H9 (cell line): ENCODE measurements at regions not wholly inside any gene's neighbourhood (a gene's known extent, or its start where the extent isn't known, plus 50 kb on each side); places are given as distances from the start of the nearest gene placed in this dataset.

Experiments
- DNase-seq: peaks from one replicate; pipeline ENCODE4 v3.0.0-alpha.2; 2017
- H2AFZ ChIP-seq: one replicate; pipeline ENCODE4 v1.6.1; 2013; ENCODE audit warnings: mild to moderate bottlenecking, low read length, control low read depth, moderate library complexity
- H2AK5ac ChIP-seq: 2 replicates; pipeline ENCODE4 v1.6.1; 2013; ENCODE audit warnings: low read length, control low read depth, mixed read lengths; ENCODE audit not compliant: insufficient read length
- H2BK120ac ChIP-seq: one replicate; pipeline ENCODE4 v1.6.1; 2013; ENCODE audit warnings: low read depth, mild to moderate bottlenecking, low read length, control low read depth, inconsistent platforms; ENCODE audit not compliant: poor library complexity, severe bottlenecking
- H2BK12ac ChIP-seq: 2 replicates; pipeline ENCODE4 v1.6.1; 2013; ENCODE audit warnings: low read length, control low read depth, mixed read lengths, low read depth; ENCODE audit not compliant: insufficient read length
- H2BK15ac ChIP-seq: 2 replicates; pipeline ENCODE4 v1.6.1; 2013; ENCODE audit warnings: low read depth, low read length, control low read depth
- H2BK20ac ChIP-seq: one replicate; pipeline ENCODE4 v1.6.1; 2013; ENCODE audit warnings: low read depth, mild to moderate bottlenecking, low read length, control low read depth, inconsistent platforms; ENCODE audit not compliant: poor library complexity, severe bottlenecking
- H2BK5ac ChIP-seq: 2 replicates; pipeline ENCODE4 v1.6.1; 2013; ENCODE audit warnings: low read length, control low read depth, mixed read lengths; ENCODE audit not compliant: insufficient read length
- H3K14ac ChIP-seq: 2 replicates; pipeline ENCODE4 v1.6.1; 2013; ENCODE audit warnings: low read length, control low read depth; ENCODE audit not compliant: insufficient read depth
- H3K18ac ChIP-seq: 2 replicates; pipeline ENCODE4 v1.6.1; 2013; ENCODE audit warnings: low read depth, mild to moderate bottlenecking, mixed read lengths, low read length, control low read depth; ENCODE audit not compliant: insufficient read length
- H3K23ac ChIP-seq: 2 replicates; pipeline ENCODE4 v1.6.1; 2013; ENCODE audit warnings: low read length, control low read depth, mixed read lengths, low read depth; ENCODE audit not compliant: insufficient read length
- H3K23me2 ChIP-seq: 2 replicates; pipeline ENCODE4 v1.6.1; 2013; ENCODE audit warnings: low read depth, mild to moderate bottlenecking, mixed read lengths, low read length, control low read depth; ENCODE audit not compliant: insufficient read length, poor library complexity, severe bottlenecking
- H3K27ac ChIP-seq: 2 replicates; pipeline ENCODE4 v1.5.1; 2013; ENCODE audit warnings: low read length, control low read depth, mixed read lengths, low read depth; ENCODE audit not compliant: insufficient read length
- H3K27me3 ChIP-seq: 2 replicates; pipeline ENCODE4 v1.6.1; 2013; ENCODE audit warnings: low read length, control low read depth, inconsistent platforms; ENCODE audit not compliant: insufficient read depth
- H3K4ac ChIP-seq: 2 replicates; pipeline ENCODE4 v1.6.1; 2013; ENCODE audit warnings: low read depth, mild to moderate bottlenecking, control low read depth, inconsistent platforms, low read length, moderate library complexity
- H3K4me1 ChIP-seq: 2 replicates; pipeline ENCODE4 v1.6.1; 2013; ENCODE audit warnings: low read length, control low read depth, inconsistent platforms; ENCODE audit not compliant: insufficient read depth
- H3K4me2 ChIP-seq: 2 replicates; pipeline ENCODE4 v1.6.1; 2013; ENCODE audit warnings: low read length, control low read depth, mixed read lengths; ENCODE audit not compliant: insufficient read length, insufficient read depth
- H3K56ac ChIP-seq: 2 replicates; pipeline ENCODE4 v1.6.1; 2013; ENCODE audit warnings: low read depth, mild to moderate bottlenecking, mixed read lengths, low read length, control low read depth; ENCODE audit not compliant: insufficient read length
- H3K79me1 ChIP-seq: 2 replicates; pipeline ENCODE4 v1.6.1; 2013; ENCODE audit warnings: low read depth, mild to moderate bottlenecking, moderate library complexity, low read length, control low read depth, inconsistent platforms; ENCODE audit not compliant: insufficient read depth, poor library complexity, severe bottlenecking
- H3K79me2 ChIP-seq: 2 replicates; pipeline ENCODE4 v1.6.1; 2013; ENCODE audit warnings: low read length, control low read depth, inconsistent platforms; ENCODE audit not compliant: insufficient read depth
- H3K9ac ChIP-seq: 2 replicates; pipeline ENCODE4 v1.6.1; 2013; ENCODE audit warnings: low read length, control low read depth, mixed read lengths; ENCODE audit not compliant: insufficient read length; ENCODE audit errors: extremely low read depth
- H3K9me3 ChIP-seq: one replicate; pipeline ENCODE4 v1.6.1; 2013; ENCODE audit warnings: low read depth, low read length, inconsistent platforms; ENCODE audit not compliant: control insufficient read depth
- H3T11ph ChIP-seq: one replicate; pipeline ENCODE4 v1.6.1; 2013; ENCODE audit warnings: mild to moderate bottlenecking, low read length, control low read depth, inconsistent platforms
- H4K20me1 ChIP-seq: one replicate; pipeline ENCODE4 v1.6.1; 2013; ENCODE audit not compliant: control insufficient read depth, insufficient read length, insufficient read depth
- H4K5ac ChIP-seq: 2 replicates; pipeline ENCODE4 v1.6.1; 2013; ENCODE audit warnings: low read depth, mild to moderate bottlenecking, mixed read lengths, low read length, control low read depth; ENCODE audit not compliant: insufficient read length
- H4K8ac ChIP-seq: replicated peaks from 2 replicates; pipeline ENCODE4 v1.6.1; 2013; ENCODE audit warnings: low read length, control low read depth, mixed read lengths, low read depth; ENCODE audit not compliant: insufficient read length
- H4K91ac ChIP-seq: 2 replicates; pipeline ENCODE4 v1.6.1; 2013; ENCODE audit warnings: low read depth, mild to moderate bottlenecking, moderate library complexity, mixed read lengths, low read length, control low read depth; ENCODE audit not compliant: insufficient read length
- H3K27ac Mint-ChIP-seq, 3 experiments: 2 replicates in 2 of 3; 3 replicates in 1 of 3; pipeline ENCODE4 v1.8.0; 2020 to 2021; ENCODE audit warnings: mixed read lengths in 3 of 3, mild to moderate bottlenecking in 1 of 3, moderate library complexity in 1 of 3
- H3K27me3 Mint-ChIP-seq: 2 replicates; pipeline ENCODE4 v1.8.0; 2021; ENCODE audit warnings: low read depth, mild to moderate bottlenecking, moderate library complexity, mixed read lengths
- H3K36me3 Mint-ChIP-seq, 3 experiments: 2 replicates in 2 of 3; 3 replicates in 1 of 3; pipeline ENCODE4 v1.8.0; 2020 to 2021; ENCODE audit warnings: low read depth in 3 of 3, mixed read lengths in 3 of 3; ENCODE audit not compliant: insufficient read depth in 1 of 3
- H3K4me1 Mint-ChIP-seq, 2 experiments: 2 replicates each; pipeline ENCODE4 v1.8.0; 2020; ENCODE audit warnings: mixed read lengths in 2 of 2
- H3K4me3 Mint-ChIP-seq, 2 experiments: 2 replicates in 1 of 2; 3 replicates in 1 of 2; pipeline ENCODE4 v1.8.0; 2020 to 2021; ENCODE audit warnings: mild to moderate bottlenecking in 2 of 2, mixed read lengths in 2 of 2, moderate library complexity in 1 of 2
- H3K9me3 Mint-ChIP-seq, 2 experiments: 2 replicates in 1 of 2; 3 replicates in 1 of 2; pipeline ENCODE4 v1.8.0; 2020; ENCODE audit warnings: mild to moderate bottlenecking in 2 of 2, mixed read lengths in 2 of 2, moderate library complexity in 1 of 2
- TF ChIP-seq, protein P1 (sequence below): fragments of 200-600 bp; sonication (generic); conservative IDR thresholded peaks from 3 replicates; pipeline ENCODE4 v1.8.0; 2021; ENCODE audit warnings: antibody characterized with exemption, mild to moderate bottlenecking

DNA sequence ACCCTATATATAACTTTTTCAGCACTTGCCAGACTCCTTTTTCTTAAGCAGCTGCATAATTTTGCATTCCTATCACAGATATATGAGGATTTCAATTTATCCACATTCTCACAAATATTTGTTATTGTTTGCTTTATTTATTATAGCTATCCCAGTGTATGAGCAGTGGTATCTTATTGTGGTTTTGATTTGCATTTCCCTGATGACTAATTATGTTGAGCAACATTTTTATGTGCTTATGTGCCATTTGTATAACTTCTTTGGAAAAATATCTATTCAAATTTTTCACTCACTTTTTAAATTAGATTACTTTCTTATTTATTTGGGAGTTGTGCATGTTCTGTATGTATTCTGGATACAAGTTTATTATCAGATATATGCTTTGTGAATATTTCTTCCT is 361.9 kb downstream of the KCTD8 start:
- no peak overlapping the region for H3K4ac ChIP-seq
- no peak overlapping the region for H2BK12ac ChIP-seq
- H3K4me1 ChIP-seq, result no peaks in the 10 kb centered on the region
- H3K27ac Mint-ChIP-seq, result no peak overlapping the region
- H4K91ac ChIP-seq, result no peak overlapping the region
- H3K4me2 ChIP-seq, result no peak overlapping the region
- peaks cover 0 to 2% of the 10 kb centered on the region in 2 experiments; a peak in 2 of 4 replicates for H3K4me1 Mint-ChIP-seq
- H3K23me2 ChIP-seq, result no peaks in the 10 kb centered on the region
- H3K18ac ChIP-seq, result no peak overlapping the region
- no peaks in the 10 kb centered on the region for H3K27me3 ChIP-seq
- no peak overlapping the region for H2BK15ac ChIP-seq
- H4K8ac ChIP-seq, result no peak overlapping the region
- no peak for DNase-seq
- no peak overlapping the region for H2BK5ac ChIP-seq
- H3K79me2 ChIP-seq, result no peaks in the 10 kb centered on the region
- H2AK5ac ChIP-seq, result no peak overlapping the region
- TF ChIP-seq, protein P1, sequence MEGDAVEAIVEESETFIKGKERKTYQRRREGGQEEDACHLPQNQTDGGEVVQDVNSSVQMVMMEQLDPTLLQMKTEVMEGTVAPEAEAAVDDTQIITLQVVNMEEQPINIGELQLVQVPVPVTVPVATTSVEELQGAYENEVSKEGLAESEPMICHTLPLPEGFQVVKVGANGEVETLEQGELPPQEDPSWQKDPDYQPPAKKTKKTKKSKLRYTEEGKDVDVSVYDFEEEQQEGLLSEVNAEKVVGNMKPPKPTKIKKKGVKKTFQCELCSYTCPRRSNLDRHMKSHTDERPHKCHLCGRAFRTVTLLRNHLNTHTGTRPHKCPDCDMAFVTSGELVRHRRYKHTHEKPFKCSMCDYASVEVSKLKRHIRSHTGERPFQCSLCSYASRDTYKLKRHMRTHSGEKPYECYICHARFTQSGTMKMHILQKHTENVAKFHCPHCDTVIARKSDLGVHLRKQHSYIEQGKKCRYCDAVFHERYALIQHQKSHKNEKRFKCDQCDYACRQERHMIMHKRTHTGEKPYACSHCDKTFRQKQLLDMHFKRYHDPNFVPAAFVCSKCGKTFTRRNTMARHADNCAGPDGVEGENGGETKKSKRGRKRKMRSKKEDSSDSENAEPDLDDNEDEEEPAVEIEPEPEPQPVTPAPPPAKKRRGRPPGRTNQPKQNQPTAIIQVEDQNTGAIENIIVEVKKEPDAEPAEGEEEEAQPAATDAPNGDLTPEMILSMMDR, result no peak
- no peaks in the 10 kb centered on the region for H3K27me3 Mint-ChIP-seq
- no peaks in the 10 kb centered on the region for H3K79me1 ChIP-seq
- no peak overlapping the region for H3K4me3 Mint-ChIP-seq
- peaks cover 10 to 13% of the 10 kb centered on the region in 2 experiments for H3K9me3 Mint-ChIP-seq
- no peak overlapping the region for H2BK120ac ChIP-seq
- H2AFZ ChIP-seq, result no peak overlapping the region
- no peak overlapping the region for H3K23ac ChIP-seq
- H3K9me3 ChIP-seq, result no peaks in the 10 kb centered on the region
- H3K14ac ChIP-seq, result no peak overlapping the region
- H2BK20ac ChIP-seq, result no peak overlapping the region
- H3K36me3 Mint-ChIP-seq, result peaks cover 4 to 15% (median 4%) of the 10 kb centered on the region in 3 experiments
- H3K56ac ChIP-seq, result no peak overlapping the region
- H3K9ac ChIP-seq, result no peak overlapping the region
- H4K5ac ChIP-seq, result no peak overlapping the region
- no peaks in the 10 kb centered on the region for H4K20me1 ChIP-seq
- no peak overlapping the region for H3K27ac ChIP-seq
- H3T11ph ChIP-seq, result no peak overlapping the region
